Fibroblast of skin of left biceps (primary cell): ENCODE measurements at regions not wholly inside any gene's neighbourhood (a gene's known extent, or its start where the extent isn't known, plus 50 kb on each side); places are given as distances from the start of the nearest gene placed in this dataset.

Experiments used
- DNase-seq, 2 experiments: peaks; one replicate each; pipeline ENCODE4 v3.0.0-alpha.2; 2013; ENCODE audit warnings: low read depth in 2 of 2

DNA sequence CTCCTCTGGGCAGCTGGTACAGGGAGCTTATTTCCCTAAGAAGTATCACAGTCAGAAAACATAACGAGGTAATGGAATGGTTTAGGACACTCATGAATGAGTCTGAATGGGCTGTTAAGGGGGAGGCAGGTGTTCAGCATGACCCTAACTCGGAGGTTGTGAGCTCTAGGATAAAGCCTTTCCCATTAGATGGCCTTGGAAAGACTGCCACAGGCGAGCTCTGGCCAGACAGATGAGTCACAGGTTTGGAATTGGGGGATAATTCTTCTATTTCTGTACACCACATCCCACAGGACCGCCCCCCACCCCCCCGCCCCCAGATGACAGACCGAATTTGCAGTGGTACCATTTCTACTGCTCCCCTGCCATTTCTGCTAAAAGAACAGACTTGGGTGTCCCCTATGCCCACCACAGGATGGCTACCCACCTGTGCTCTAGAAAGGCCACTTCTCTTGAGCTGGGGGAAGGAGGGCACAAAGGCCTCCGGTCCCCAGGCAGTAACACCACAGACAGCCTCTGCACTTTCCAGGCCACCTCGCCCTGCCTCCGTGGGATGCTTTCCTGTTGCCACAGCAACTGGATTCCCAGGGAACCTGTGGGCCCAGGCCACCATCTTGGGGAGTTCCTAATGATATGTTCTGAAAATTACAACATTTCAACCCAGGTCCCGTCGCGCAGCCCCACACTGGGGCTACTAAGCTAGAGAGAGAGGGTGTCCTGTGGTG lies 76.7 kb downstream of the TRIM29 start:
- DNase-seq = no peak

DNA sequence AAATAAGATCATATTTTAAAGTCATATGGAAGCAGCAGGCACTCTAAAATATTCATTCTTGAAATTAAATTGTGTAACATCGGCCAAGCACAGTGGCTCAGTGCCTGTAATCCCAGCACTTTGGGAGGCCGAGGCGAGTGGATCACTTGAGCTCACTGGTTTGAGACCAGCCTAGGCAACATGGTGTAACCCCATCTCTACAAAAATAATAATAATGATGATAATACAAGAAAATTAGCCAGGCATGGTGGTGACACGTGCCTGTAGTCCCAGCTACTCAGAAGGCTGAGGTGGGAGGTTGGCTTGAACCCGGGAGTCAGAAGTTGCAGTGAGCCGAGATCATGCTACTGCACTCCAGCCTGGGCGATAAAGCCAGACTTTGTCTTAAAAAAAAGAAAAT lies 77.4 kb downstream of the TRIM29 start:
- DNase-seq = no peak

DNA sequence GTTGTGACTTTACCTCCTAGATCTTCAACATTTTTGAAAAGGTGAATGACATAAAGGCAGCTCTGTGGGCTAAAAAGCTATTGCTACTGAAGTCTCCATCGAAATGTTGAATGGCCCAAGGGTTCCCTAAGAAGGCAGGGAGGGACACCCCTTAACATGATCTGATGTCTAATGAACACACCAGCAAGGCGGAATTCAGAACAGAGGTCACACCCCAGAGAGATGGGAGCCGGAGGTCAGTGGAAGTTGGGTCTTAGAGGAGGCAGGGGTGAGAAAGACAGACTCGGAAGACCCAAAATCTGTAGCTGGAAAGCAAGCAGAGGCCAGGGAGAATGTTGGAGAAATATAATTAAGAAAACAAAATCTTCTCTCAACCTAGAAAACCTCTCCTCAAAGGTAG lies 79.0 kb downstream of the TRIM29 start:
- no peak for DNase-seq

DNA sequence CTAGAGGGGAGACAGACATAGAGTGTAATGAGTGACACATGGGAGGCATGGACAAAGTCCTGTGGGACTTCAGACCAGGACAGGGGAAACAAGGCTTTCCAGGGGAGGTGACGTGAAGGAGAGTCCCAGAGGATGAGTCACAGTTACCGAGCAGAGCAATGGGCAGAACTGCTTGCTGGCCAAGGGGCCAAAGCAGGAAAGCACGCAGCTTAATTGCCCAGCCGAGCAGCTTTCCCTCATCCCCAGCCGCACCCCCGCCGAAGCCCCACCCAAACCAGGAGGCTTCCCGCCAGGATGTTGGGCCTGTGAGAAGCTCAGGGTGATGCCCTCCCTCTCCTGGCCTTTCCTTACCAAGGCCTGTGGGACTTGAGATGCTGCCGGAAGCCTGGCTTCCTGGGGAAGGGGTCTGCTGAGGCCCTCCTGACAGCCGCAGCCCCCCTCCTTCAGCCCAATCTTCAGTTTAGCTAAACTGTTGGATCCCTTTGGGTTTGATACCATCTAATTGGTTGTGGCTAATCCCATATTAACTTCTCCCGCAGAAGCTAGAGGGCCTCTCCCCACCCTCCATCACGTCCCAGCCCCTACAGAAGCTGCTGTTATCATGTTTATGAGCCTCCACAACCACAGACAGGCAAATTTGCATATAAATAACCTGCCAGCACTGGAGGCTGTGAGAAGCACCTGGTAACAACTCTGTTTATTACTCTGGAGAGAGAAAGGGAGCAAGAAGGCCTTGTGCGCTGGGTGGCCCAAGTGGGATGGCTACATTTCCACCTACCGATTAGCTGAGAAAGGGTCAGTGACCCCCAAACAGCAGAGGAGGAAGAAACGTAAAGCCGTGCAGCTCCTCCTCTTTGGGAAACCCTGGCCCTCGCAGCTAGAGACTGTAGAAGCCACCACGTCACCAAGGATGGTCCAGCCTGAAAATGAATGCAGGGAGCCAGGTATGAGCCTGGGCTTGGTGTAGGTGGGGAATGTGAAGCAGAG lies 80.0 kb downstream of the TRIM29 start:
- no peak for DNase-seq

DNA sequence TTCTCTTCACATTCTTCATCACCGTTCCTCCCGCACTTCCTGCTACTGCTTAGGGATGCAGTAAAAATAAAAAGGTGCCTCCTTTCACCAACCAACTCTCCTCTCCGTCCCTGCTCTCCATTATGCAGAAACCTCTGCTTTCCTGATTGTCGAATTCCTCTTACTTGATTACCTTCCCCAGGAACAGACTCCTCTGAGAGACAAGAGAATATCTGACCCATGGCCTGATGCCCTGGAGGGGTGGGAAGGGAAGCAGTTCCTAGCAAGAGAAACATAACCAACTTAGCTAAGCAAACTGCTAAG lies 80.9 kb downstream of the TRIM29 start:
- DNase-seq = no peak

DNA sequence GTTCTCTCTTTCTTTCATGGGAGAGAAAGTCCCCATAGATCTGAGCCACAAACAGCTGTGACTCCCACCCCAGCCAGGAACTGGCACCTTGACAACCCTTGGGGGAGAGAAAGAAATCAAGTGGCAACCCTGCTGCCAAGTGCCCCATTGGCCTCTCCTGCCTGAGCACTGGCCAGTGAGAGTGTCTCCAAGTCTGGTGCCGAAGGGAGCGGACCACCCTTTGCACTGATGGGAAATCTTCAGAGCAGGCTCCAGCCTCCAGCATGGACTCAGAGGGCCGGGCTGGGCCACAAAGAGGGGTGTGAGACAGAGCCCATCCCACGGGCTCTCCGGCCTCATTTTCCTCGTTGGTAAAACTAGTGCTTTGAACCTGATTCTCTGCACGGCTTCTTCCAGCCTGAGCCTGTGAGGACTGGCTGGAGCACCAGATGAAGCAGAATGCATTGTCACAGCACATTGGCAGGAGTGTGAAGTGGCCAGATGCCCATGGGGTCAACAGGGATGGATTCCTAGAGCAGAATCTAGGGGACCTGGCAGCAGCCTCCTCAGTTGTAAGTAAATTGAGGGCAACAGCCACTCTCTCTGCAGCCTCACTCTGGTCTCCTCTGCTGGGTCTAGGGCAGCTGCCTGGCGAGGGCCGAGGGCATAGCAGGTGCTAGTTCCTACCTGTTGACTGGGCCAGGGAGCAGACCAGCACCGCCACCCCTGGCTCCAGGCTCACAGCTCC lies 81.4 kb downstream of the TRIM29 start:
- DNase-seq = no peak

DNA sequence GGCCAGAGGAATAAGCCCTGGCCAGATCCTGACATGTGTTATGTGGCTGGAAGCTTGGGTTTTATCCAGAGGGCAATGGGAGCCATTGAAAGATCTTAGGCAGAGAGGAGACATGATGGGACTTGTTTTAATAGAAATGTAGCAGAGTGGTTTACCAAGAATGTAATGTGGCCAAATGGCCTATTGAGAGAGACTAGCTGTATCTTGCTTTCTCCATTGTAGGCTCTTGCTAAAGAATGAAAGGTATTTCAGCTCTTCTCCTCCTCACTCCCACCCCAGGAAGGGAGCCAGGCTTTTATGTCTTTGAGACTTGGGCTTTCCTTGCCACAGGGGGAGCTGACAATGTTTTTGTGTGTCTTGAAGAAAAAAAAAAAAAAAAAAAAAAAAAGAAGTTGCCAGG lies 82.3 kb downstream of the TRIM29 start:
- peak in 1 of 2 experiments; percentile 20 for DNase-seq

DNA sequence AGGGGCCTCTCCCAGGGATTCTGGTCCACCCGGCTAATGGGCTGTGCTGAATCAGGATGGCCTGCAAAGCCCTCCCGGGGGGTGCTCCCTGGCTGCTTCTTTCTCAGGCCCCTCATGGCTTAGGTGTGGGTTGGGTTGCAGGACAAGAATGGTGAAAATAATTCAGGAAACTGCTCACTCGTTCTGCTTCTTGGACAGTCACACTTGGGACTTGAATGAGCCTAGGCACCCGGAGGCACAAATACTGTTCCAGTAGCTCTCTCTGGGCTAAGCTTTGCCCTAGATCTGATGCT lies 83.2 kb downstream of the TRIM29 start:
- DNase-seq = no peak

DNA sequence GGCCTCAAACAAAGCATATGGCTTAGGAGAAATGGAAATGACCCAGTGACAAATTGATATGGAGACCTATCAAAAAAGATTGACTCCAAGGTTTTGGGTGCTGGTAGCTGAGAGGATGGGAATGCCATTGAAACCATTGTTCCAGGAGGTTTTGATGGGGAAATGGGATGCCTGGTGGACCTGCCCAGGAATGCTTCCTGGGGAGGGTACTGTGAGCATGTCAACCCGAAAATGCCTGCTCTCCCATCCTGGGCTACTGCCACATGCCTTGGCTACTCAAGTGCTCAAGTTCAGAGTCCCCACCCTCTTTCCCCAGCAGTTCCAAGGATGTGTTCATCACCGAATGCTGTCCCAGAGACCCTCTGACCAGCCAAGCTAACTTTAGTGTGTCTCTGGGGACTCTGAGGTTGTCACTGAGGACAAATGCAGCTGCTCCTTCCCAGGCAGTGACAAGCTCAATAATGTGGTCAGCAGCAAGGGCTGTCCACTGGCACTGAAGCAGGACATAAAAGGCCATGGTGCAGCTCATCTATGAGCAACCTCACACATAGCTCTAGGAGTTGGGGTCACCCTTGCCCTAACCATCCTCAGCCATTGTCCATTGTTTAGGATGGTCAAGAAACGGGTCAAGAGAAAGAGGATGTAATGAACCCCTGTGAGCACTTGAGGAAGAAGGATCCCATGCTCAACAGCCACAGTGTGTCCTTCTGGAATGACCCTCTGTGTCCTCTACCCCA lies 83.7 kb downstream of the TRIM29 start:
- DNase-seq = no peak

DNA sequence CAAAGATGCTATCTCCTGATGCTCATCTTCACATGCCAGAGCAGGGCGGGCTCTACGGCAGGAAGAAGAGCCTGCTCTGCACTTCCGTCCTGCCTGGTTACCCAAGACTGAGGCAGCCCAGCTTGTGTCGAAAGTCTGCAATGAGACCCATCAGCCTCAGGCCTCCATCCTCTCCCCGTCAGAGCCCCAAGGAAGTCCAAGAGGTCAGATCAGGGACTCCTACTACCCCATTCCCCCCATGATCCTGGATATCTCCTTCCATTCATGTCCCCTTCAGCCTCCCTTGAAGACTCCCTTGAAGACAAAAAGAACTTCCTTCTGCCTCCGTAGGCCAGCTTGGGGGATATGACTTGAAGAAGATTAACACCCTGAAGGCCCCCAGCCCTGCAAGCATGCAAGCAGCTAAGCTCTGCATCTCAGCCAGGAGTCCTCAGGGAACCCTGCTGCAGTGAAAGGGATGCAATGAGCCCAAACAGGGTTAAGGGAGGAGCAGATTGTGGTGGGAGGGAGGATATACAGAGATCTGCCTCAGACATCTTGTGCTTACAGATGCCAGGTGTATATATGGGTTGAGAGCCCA lies 85.6 kb downstream of the TRIM29 start:
- no peak for DNase-seq

DNA sequence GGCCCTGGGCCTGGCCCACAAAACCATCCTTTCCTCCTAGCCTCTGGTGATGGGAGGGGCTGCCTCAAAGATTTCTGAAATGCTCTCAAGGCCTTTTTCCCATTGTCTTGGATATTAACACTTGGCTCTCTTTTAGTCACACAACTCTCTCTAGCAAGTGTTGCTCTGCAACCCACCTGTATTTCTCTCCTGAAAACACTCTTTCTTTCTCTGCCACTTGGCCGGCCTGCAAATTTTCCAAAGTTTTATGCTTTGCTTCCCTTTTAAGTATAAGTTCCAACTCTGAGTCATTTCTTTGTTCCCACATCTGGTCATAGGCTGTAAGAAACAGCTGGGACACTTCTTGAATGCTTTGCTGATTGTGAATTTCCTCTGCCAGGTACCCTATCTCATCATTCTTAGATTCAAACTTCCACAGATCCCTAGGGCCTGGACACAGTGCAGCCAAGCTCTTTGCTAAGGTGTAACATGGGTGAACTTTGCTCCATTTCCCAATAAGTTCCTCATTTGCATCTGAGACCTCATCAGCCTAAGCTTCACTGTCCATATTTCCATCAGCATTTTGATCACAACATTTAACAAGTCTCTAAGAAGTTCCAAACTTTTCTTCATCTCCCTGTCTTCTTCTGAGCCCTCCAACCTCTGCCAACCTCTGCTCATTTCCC lies 93.8 kb downstream of the TRIM29 start:
- DNase-seq = no peak

DNA sequence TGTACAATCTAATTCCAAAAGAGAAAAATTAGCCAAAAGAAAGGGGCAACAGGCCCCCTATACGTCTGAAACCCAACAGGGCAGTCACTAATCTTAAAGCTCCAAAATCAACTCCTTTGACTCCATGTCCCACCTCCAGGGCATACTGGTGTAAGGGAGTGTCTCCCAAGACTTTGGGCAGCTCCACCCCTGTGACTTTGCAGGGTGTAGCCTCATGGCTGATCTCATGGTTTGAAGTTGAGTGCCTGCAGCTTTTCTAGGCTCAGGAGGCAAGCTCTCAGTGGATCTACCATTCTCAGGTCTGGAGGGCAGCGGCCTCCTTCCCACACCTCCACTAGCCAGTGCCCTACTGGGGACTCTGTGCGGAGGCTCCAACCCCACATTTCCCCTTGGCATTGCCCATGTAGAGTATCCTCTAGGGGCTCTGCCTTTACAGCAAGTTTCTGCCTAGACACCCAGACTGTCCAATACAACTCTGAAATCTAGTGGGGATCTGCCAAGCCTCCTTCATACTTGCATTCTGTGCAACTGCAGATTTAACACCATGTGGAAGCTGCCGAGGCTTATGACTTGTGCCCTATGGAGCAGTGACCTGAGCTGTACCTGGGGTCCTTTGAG lies 94.5 kb downstream of the TRIM29 start:
- DNase-seq = no peak

DNA sequence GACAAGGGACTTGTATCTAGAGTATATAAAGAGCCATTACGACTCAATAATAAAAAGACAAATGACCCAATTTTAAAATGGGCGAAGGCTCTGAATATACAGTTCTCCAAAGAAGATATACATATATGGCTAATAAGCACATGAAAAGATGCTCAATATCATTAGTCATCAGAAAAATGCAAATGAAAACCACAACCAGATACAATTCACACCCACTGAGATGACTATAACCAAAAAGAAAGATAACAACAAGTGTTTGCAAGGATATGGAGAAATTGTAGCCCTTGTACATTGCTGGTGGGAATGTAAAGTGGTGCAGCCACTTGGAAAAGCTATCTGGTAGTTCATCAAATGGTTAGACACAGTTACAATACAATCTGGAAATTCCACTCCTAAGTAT lies 96.3 kb downstream of the TRIM29 start:
- DNase-seq = no peak

DNA sequence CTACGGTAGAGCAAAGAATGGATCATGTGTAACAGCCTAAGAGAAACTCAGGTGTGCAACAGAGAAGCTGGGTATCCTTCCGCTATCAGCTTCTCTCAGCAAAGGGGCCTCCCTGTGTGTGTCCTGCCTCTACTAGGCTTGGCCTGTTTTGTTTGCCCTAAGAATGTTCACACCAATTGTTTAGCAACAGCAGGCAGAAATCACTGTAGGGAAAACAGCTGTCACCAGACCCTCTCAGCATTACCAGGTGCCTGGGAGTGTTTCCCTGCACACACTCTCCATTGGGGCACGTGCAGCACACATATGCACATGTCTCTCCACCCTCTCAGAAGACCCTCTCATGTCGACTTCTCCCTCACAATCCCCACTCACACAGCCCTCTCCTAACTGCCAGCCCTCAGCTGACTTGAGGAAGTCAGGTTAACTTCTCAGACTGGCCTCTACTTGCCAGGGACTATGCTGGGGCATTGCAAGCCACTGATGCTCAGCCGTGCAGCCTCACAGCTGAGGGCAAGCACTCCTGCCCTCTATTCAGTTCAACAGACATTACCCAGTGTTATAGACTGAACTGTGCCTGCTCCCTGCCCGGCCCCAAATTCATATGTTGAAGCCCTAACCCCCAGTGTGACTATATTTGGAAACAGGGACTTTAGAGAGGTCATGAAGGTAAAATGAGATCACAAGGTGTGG lies 97.6 kb downstream of the TRIM29 start:
- DNase-seq = no peak

DNA sequence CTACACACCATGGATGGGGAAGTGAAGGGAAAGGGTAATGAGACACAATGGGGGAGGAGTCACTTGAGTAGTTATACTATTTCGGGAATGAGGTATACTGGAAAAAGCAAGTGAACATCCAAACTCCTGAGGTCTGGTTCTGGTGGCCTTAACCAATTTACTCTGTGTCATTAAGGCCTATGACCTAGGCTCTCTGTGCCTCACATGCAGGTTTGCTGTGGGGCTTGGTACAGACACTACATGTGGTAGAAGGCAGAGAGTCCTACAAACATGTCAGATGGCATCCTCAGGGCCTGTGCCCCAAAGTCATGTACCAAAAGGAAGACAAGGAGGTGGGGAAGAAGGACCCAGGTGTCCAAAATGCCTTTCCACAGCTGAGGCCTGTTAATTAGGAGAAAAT lies 98.9 kb downstream of the TRIM29 start:
- no peak for DNase-seq

DNA sequence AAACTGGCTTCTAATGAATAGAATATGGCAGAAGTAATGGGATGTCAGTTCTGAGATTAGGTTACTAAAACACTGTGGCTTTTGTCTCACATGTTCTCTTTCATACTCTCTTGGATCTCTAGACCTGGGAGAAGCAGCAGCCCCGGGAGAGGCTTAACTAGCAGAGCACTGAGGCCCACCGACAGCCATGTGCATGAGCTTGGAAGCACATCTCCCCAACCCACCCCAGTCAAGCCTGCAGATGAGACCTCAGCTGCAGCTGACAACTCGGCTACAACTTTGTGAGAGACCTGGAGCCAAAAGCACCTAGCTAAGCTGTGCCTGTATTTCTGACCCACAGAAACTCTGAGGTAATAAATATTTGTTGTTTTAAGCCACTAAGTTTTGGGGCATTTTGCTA lies 100.8 kb downstream of the TRIM29 start:
- DNase-seq = no peak

DNA sequence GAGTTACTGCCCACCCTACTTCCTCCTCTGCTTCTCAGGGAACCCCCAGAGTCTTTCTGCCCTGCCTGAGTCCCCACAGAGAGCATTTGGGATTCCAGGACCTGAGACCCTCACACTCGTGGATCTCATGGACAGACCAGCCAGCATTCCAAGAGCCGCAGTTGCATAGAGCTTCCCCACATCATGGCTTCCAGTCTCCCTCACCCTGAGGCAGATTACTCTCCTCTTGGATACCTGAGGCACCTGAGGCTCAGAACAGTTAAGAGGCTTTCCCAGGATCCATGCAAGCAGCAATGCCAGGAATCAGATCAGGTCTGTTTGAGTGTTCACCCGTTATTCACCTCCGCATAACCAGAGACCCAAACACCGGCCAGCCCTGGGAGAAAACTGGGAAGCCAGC lies 102.2 kb downstream of the TRIM29 start:
- DNase-seq = no peak

DNA sequence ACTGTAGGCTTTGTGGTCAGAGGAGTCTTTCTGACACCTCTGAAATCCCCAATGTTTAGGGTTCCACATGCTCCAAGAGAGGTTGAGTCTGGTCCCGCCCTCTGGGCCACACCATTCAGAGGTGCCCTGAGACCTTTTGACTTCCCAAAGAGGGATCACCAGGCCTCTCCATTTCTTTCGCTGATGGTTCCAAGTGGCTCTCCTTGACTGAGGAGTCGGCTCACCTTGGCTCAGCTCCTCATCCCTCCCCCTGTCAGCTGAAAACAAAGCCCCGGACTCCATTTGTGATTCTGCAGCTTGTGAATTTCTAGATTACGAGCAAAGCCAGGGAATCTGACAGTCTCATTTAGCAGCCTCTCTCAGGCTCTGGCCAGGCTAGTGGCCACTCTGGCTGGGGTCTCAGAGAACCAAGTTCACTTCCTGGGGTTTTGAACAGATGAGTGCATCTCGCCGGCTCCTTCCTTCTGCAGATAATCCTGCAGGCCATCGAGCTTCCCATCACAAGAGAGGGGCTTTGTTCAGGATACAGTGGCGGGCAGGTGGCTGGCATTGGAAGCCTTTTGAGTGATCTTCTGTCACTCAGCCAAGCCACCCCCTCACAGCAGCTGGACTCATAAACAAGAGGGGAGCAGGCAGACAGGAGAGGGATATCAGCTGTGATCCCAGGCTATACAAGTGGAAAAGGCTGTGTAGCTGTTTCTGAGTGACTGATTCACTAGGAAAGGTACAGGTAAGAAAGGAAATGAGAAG lies 102.9 kb downstream of the TRIM29 start:
- DNase-seq = no peak

DNA sequence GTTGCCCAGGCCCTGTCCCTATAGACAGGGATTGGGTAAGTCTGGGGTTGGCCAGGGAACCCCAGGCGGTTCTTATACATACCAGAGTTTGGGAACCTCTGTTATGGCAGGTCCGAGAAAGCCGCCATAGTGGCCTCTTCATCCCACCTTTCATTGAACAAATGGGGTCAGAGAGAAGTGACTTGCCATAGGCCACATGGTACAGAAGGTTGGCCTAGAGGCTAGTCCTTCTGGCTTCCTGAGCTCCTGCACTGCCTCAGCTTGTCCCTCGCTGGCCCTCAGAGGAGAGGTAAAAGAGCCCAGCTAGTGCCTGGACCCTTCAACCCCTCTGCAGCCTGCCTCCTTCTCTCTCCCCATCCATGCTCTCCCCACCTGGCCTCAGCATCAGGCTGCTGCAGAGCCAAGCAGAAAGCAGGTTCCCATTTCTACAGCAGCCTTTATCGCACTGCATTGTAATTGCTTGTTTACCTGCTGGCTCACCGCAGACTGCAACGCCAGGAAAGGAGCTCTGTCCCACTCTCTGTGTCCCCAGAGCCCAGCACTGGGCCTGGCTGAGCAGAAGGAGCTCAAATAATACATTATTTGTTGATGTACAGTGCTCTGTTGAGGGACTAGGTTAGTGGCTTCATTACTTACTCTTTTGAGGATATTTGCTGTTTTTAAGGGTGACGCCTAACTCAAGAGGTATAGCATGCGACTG lies 103.6 kb downstream of the TRIM29 start:
- DNase-seq = no peak
